ENCODE measurements at regions not wholly inside any gene's neighbourhood (a gene's known extent, or its start where the extent isn't known, plus 50 kb on each side); places are given as distances from the start of the nearest gene placed in this dataset.

DNA sequence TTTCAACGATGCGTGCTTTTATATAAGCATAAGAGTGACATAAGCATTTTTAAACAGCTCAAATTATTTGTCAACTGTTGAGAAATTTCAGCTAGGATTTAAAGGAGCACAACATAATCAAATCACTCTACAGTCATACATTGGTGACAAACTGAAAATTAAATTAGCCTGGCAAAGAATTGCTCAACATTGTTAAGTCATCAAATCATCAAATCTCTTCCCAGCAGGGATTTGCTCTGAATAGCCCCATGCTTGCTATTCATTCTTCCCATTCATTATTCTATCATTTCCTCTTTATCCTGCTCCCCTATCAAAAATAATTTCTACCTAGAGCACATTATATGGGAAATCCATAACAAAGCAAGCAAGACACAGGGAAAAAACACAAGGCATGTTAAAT, 198.7 kb upstream of the LUZP2 start:
- Mint-ChIP-seq H3K9me3 (ENCODE audit: unreplicated experiment) (no peaks in the 10 kb centered on the region), H3K4me1 (ENCODE audit: low read depth, unreplicated experiment) (no peaks in the 10 kb centered on the region), H3K36me3 (ENCODE audit: insufficient read depth, unreplicated experiment) (no peaks in the 10 kb centered on the region), H3K27me3 (ENCODE audit: insufficient read depth, unreplicated experiment) (no peaks in the 10 kb centered on the region), H3K4me3 (ENCODE audit: unreplicated experiment) (no peak overlapping the region), H3K27ac (ENCODE audit: unreplicated experiment) (no peak overlapping the region)
- no peaks in the 10 kb centered on the region for H3K36me3 ChIP-seq (ENCODE audit: control insufficient read depth, insufficient read depth, low read length)
- no TSS peak for BruUV-seq (replicated peaks)
- ChIA-PET POLR2A (no interaction called here), CTCF (no interaction called here)
- no peaks in the 10 kb centered on the region for H3K9me3 ChIP-seq
- H3K4me1 ChIP-seq = no peaks in the 10 kb centered on the region
- no peak for DNase-seq
- intact Hi-C loops (cut with micrococcal nuclease; ENCODE audit: unreplicated experiment) = no loop called here
- H3K27me3 ChIP-seq (replicated peaks; ENCODE audit: control insufficient read depth, insufficient read depth, low read length) = no peaks in the 10 kb centered on the region
- TF ChIP-seq, protein P1, sequence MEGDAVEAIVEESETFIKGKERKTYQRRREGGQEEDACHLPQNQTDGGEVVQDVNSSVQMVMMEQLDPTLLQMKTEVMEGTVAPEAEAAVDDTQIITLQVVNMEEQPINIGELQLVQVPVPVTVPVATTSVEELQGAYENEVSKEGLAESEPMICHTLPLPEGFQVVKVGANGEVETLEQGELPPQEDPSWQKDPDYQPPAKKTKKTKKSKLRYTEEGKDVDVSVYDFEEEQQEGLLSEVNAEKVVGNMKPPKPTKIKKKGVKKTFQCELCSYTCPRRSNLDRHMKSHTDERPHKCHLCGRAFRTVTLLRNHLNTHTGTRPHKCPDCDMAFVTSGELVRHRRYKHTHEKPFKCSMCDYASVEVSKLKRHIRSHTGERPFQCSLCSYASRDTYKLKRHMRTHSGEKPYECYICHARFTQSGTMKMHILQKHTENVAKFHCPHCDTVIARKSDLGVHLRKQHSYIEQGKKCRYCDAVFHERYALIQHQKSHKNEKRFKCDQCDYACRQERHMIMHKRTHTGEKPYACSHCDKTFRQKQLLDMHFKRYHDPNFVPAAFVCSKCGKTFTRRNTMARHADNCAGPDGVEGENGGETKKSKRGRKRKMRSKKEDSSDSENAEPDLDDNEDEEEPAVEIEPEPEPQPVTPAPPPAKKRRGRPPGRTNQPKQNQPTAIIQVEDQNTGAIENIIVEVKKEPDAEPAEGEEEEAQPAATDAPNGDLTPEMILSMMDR (IDR thresholded peaks at IDR 0.05; ENCODE audit: insufficient read depth in 1 of 2, low read depth in 1 of 2, low read length in 1 of 2, severe bottlenecking in 1 of 2, unreplicated experiment in 1 of 2) = no peak
- no peak overlapping the region for H3K4me3 ChIP-seq (ENCODE audit: low read depth, low read length)

- Mint-ChIP-seq H3K27ac (ENCODE audit: unreplicated experiment) (no peak overlapping the region), H3K27me3 (ENCODE audit: insufficient read depth, unreplicated experiment) (no peaks in the 10 kb centered on the region), H3K4me3 (ENCODE audit: unreplicated experiment) (no peak overlapping the region), H3K9me3 (ENCODE audit: unreplicated experiment) (peaks cover 12% of the 10 kb centered on the region), H3K36me3 (ENCODE audit: insufficient read depth, unreplicated experiment) (peaks cover 5% of the 10 kb centered on the region), H3K4me1 (ENCODE audit: low read depth, unreplicated experiment) (no peaks in the 10 kb centered on the region)
- no TSS peak for BruUV-seq (replicated peaks)
- TF ChIP-seq, protein P1 (IDR thresholded peaks at IDR 0.05; ENCODE audit: insufficient read depth in 1 of 2, low read depth in 1 of 2, low read length in 1 of 2, severe bottlenecking in 1 of 2, unreplicated experiment in 1 of 2) = no peak
- intact Hi-C loops (cut with micrococcal nuclease; ENCODE audit: unreplicated experiment) = no loop called here
- H3K4me3 ChIP-seq (ENCODE audit: low read depth, low read length) = no peak overlapping the region
- no peaks in the 10 kb centered on the region for H3K4me1 ChIP-seq
- ChIA-PET CTCF (no interaction called here), POLR2A (no interaction called here)
- no peak for DNase-seq
- peaks cover 6% of the 10 kb centered on the region; the same call in 1 of the 2 replicates for H3K9me3 ChIP-seq
- no peaks in the 10 kb centered on the region for H3K36me3 ChIP-seq (ENCODE audit: control insufficient read depth, insufficient read depth, low read length)
- no peaks in the 10 kb centered on the region for H3K27me3 ChIP-seq (replicated peaks; ENCODE audit: control insufficient read depth, insufficient read depth, low read length)
Measured at GRCh38 chr11:24311974-24312373, 184.9 kb upstream of the LUZP2 start.

- Mint-ChIP-seq H3K27me3 (ENCODE audit: insufficient read depth, unreplicated experiment) (no peaks in the 10 kb centered on the region), H3K36me3 (ENCODE audit: insufficient read depth, unreplicated experiment) (peaks cover 5% of the 10 kb centered on the region), H3K9me3 (ENCODE audit: unreplicated experiment) (peaks cover 12% of the 10 kb centered on the region), H3K4me3 (ENCODE audit: unreplicated experiment) (no peak overlapping the region), H3K27ac (ENCODE audit: unreplicated experiment) (no peak overlapping the region), H3K4me1 (ENCODE audit: low read depth, unreplicated experiment) (no peaks in the 10 kb centered on the region)
- Histone ChIP-seq H3K9me3 (peaks cover 6% of the 10 kb centered on the region; the same call in 1 of the 2 replicates), H3K4me1 (no peaks in the 10 kb centered on the region), H3K4me3 (ENCODE audit: low read depth, low read length) (no peak overlapping the region), H3K27me3 (replicated peaks; ENCODE audit: control insufficient read depth, insufficient read depth, low read length) (no peaks in the 10 kb centered on the region), H3K36me3 (ENCODE audit: control insufficient read depth, insufficient read depth, low read length) (no peaks in the 10 kb centered on the region)
- intact Hi-C loops (cut with micrococcal nuclease; ENCODE audit: unreplicated experiment) = no loop called here
- ChIA-PET POLR2A (no interaction called here), CTCF (no interaction called here)
- TF ChIP-seq, protein P1 (IDR thresholded peaks at IDR 0.05; ENCODE audit: insufficient read depth in 1 of 2, low read depth in 1 of 2, low read length in 1 of 2, severe bottlenecking in 1 of 2, unreplicated experiment in 1 of 2) = no peak
- no peak for DNase-seq
- no TSS peak for BruUV-seq (replicated peaks)
Measured at GRCh38 chr11:24312464-24313238, 184.2 kb upstream of the LUZP2 start.
